NB4 (cell line): ENCODE measurements at regions not wholly inside any gene's neighbourhood (a gene's known extent, or its start where the extent isn't known, plus 50 kb on each side); places are given as distances from the start of the nearest gene placed in this dataset.

Source experiments
- POLR2A ChIP-seq: IDR thresholded peaks from 2 replicates; pipeline ENCODE4 v1.6.1; 2011; ENCODE audit warnings: mild to moderate bottlenecking; ENCODE audit not compliant: insufficient read length; ENCODE audit errors: extremely low read depth
- TF ChIP-seq, protein P1 (sequence below): IDR thresholded peaks from one replicate; pipeline ENCODE4 v1.5.1; 2012; ENCODE audit warnings: low read depth, low read length
- TF ChIP-seq, protein P2 (sequence below): IDR thresholded peaks from 2 replicates; pipeline ENCODE4 v1.6.1; 2011; ENCODE audit warnings: low read depth, low read length

DNA sequence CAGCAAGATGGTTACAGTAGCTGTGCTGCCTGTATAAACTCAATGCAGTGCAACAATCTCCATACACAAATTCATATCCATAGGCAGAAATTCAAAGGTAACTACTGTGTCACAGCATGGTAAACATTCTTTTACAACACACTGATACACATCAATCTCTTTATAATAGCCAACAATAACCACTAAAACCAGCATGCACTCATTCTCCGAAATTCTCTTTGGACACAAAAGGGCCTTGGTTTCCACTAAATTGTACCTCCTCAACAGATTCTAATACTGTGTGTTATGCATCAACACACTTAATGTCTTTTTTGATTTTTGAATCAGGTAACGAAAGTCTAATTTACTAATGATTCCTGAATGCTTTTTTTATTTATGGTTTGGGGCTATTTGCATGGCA, 1323.7 kb downstream of the GRIK2 start:
- TF ChIP-seq, protein P1, sequence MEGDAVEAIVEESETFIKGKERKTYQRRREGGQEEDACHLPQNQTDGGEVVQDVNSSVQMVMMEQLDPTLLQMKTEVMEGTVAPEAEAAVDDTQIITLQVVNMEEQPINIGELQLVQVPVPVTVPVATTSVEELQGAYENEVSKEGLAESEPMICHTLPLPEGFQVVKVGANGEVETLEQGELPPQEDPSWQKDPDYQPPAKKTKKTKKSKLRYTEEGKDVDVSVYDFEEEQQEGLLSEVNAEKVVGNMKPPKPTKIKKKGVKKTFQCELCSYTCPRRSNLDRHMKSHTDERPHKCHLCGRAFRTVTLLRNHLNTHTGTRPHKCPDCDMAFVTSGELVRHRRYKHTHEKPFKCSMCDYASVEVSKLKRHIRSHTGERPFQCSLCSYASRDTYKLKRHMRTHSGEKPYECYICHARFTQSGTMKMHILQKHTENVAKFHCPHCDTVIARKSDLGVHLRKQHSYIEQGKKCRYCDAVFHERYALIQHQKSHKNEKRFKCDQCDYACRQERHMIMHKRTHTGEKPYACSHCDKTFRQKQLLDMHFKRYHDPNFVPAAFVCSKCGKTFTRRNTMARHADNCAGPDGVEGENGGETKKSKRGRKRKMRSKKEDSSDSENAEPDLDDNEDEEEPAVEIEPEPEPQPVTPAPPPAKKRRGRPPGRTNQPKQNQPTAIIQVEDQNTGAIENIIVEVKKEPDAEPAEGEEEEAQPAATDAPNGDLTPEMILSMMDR, result no peak
- TF ChIP-seq POLR2A, result no peak
- TF ChIP-seq, protein P2, sequence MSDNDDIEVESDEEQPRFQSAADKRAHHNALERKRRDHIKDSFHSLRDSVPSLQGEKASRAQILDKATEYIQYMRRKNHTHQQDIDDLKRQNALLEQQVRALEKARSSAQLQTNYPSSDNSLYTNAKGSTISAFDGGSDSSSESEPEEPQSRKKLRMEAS, result no peak
